ENCODE measurements at regions not wholly inside any gene's neighbourhood (a gene's known extent, or its start where the extent isn't known, plus 50 kb on each side); places are given as distances from the start of the nearest gene placed in this dataset.

DNA sequence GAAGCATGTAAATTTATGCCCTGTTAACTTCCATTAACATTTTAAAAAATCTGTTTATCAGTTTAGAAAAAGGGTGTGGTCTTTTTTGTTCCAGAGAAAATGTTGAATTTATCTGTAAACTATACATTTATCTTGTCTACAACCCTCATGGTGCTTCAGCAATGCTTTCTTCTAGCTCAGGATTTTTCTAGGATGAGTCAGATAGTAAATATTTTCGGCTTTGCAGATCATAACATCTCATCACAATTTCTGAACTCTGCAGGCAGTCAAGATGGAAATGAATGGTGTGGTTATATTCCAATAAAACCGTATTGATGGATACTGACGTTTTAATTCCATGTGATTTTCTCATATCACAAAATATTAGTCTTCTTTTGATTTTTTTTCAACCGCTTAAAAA, 70.5 kb upstream of the FOXB1 start:
- TF ChIP-seq POLR2A (IDR thresholded peaks at IDR 0.05), result no peak
- TF ChIP-seq CTCF (IDR thresholded peaks at IDR 0.05), result no peak

Measured in right lobe of liver (tissue), 4 donors.